ENCODE measurements at regions not wholly inside any gene's neighbourhood (a gene's known extent, or its start where the extent isn't known, plus 50 kb on each side); places are given as distances from the start of the nearest gene placed in this dataset.

DNA sequence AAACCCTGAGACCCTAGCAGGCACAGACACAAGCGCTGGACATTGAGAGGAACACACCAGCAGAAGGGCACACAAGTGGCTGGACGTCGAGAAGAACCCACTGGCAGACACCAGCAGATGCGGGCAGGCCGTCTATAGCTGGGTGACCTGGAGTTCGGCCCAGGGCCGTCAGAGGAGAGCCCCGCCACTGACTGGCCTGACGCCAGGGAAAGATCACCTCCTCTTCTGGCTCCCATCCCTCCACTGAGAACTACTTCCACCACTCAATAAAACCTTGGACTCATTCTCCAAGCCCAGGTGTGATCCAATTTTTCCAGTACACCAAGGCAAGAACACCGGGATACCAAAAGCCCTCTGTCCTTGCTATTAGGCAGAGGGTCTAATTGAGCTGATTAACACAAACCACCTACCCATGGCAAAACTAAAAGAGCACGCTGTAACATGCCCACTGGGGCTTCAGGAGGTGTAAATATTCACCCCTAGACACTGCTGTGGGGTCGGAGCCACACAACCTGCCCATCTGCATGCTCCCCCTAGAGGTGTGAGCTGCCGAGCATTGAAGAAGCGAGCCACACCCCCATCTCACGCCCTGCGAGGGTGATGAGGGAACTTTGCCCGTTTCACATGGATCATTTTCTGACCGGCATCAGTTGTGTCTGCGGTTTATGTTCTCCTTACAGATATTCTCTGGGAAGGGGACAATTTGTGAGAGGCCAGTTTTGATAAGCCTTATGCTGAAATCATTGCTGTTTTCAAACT is 104.8 kb downstream of the HLX start:
- DNase-seq: no peak

DNA sequence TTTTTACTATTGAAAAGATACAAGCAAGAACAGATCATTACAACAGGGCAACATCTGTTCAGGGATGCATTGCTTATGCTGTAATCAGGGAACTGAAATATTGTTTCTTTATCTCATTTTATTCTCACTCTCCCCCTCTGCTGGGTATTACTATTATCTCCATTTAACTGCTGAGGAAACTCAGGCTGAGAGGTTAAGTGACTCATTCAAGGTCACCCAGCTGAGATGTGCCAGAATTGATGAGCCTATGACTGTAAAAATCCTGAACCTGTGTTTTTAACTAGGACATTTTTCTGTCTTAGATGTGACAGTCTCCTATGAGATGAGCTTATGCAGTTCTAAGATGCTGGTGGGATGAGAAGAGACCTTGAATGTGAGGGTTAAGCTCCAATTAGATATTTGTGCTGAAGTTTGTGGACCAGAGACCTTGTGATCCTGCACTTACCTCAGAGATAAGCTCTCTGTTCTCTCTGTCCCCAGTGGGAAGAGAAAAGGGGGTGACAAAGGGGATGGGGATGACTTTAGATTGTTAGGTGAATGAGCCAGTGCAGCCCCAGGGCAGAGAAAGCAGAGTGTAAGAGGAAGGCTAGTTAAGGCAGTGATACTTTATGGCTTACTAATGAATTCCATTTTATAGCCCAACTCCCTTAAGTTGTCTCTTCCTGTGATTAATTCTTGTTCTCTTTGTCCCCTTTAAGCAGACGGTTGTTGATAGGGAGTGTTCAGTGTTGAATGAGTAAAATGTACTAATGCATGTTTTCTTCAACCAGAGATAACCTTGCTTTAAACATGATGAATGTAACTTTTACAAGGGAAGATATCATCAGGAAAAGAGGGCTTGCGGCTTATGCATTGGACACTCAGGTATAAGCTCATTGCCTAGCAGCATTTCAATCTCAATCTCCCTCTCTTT is 111.4 kb downstream of the HLX start:
- DNase-seq: no peak

DNA sequence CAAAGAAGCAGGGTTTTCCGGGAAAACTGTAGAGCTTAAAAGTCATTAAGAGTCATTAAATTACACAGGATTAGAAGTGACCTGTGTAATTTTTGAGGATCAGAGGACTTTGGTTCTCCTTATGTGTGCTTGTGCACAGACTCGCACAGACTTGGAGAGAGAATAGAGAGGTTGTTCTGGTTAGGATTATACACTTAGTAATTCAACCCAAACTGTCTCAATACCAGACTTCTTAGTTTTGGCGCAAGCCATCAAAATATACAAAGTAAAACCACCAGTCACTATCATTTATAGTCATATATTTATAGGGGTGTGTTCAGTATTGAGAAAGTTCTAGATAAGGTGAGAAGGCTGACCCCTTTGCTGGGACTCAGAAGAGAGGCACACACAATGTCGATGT is 112.3 kb downstream of the HLX start:
- DNase-seq: no peak

DNA sequence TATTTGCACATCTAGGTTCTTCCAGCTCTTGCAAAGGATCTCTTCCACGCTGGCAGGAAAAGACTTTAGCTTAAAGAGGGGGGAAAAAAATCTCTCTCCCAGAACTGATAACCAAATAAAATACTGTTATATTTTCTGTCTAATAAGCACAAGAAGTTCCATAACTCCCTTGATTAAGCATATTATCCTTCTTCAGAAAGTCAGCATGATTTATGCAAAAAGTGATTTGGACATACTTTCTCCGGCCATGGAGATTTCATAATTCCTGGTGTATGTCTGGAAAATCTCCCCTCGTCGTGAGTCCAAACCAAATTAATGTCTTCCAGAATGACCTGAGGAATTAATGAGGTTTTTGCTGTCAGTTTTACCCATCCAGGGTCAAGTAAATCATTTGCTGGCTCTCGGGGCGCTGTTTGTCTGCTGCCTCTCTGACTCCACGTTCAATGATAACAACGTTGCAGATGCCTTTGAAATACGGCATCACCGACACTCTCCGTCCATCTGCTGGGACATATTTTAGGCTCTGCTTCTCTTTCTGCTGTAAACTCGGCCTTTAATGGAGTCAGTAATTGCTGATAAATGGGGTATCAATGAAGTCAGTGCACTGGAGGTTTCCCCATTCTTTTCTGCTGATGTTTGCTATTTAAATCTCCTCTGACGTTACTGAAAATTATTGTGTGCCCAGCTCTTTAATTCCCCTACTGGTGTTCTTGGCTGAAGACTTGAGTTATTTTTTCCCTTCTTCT is 112.9 kb downstream of the HLX start:
- DNase-seq: no peak

DNA sequence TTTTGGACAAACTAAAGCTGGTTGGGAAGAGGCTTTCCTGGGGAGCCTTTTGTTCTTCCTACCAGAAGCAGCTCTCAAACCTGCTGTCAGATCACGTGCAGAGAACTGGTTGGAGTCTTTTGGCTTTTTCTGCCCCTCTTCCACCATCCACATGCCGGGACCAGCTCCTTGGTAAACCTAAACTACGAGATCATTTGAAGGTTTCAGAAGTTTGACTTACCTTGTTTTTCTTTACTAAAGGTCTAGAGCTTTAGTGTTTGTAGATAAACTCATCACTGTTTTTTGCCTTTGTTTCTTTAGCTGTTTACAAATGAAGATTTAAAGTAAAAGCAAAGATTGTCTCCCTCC is 113.4 kb downstream of the HLX start:
- no peak for DNase-seq

DNA sequence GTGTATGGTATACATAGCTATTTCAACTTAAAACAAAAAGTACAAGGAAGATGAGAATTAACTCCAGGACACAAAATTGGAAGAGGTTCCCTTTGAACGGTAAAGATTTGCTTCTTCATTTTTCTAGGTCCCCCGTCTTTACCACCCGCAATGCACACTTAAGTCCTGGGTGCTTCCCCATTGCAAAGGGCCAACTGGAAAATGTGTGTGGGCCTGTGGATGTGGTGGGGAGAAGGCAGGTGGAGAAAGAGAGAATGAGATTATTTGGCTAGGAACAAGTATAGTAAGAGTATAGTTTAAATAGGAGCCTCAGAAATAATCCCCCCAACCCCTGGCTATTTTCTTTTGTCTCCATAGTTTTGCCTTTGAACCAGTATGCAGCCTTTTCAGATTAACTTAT is 115.4 kb downstream of the HLX start:
- no peak for DNase-seq

DNA sequence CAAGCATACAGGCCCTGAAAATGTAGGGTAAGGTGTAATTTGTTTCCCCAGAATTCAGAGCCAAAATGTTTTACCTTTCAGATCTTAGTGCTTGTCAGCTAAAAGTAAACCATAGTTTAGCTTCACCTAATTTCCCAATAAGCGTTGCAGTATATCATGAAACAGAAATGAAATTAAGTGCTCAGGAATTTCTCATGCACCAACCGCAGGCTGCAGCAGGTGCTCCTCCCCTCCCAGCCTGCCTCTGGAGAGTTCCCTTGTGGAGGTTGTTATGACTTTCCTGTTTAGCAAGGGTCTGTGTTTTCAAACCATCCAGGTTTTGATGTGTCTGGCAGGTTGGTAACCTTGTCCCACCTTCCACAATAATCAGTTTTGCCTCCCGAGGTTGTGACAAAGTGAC is 118.5 kb downstream of the HLX start:
- DNase-seq: no peak

DNA sequence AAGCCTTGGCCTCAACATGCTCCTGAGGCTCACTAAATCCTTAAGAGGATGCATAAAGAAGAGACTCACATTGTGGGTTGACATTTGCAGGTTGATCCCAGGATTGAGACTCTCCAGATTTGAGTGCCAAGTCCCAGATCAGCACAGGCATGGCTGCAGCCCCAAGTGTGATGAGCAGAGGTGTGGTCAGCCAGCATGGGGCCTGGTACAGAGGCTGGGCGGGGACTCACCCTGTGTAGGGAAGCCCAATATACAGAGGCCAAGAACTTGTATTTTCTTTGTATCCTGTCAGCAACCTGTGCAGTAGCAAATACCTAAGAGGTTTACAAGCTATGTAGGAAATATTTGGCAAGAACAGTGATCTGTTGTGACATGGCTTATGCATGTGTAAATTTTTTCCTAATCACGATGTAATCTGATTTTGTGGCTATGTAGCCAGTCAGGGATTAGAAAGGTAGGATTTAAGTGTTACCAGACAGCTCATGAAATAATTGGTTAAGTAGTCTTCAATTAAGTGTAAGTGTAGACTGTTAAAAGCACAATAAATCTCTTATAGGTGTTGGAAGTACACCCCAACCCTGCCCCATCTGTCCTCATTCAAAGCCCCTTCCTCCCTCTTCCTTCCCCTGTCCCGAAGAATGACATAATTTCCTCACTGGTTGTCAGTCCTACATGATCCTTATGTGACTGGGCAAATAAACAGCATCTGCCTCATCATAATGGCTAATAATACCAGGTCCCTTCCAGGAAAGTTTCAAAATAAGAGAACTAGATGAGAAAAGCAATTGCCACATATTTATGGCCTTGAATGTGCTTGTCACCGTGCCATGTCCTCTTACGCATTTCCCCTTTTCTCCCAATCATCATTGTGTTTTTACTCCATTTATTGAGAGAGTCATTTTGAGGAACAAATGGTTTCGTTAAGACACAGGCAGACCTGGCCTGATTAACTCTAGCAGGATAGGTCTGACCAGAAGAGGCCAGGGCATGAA is 120.9 kb downstream of the HLX start:
- peak; percentile 47 for DNase-seq

DNA sequence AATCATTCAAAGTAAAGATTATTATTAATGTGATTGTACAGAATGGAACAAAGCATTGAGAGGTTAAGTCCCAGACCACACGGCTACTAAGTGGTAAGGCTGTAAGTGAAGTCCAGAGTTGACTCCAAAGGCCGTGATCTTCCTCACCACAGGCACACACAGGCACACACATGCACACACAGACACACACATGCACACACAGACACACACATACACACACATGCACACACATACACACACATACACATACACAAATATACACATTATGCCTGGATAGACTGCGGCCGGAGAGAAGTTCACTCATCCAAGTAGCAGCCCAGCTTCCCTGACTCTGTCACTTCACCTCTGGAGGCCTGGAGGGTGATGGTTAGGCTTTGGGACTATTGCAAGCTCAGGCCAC is 121.9 kb downstream of the HLX start:
- DNase-seq: no peak

DNA sequence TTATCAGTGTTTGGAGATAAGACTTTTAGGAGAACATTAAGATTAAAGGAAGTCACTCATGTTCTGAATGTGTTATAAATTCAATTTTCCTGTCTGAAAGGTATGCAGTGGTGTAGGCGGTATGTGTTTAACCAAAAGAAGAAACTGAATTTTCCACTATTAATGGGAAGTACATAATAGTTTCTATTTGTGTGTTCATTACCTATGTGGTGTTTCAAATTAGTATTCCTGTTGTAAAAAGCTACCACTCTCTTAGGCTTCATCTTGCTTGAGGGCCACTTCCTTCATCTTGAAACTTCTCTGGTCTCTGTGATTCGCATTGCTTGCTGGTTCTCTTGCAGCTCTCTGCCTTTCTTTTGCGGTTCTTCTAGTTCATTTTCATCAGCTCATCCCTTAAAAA is 123.4 kb downstream of the HLX start:
- no peak for DNase-seq

DNA sequence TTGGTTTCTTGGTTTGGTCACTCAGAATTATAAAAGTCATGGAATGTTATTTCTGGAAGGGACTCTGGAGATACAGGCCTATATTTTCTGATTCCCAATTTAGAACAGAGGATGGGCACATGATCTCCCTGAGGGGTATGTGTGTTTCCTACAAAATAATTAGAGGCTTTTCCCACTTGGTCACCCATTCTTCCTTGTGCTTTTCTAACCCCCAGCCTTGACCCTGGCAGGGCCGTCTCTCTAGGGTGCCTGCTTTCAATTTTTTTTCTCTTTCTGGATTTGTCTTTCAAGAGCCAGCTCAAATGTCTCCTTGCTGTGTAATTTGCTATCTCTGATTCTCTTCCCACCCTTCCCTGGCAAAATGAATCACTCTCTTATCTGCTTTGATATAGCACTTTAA is 131.9 kb downstream of the HLX start:
- no peak for DNase-seq

DNA sequence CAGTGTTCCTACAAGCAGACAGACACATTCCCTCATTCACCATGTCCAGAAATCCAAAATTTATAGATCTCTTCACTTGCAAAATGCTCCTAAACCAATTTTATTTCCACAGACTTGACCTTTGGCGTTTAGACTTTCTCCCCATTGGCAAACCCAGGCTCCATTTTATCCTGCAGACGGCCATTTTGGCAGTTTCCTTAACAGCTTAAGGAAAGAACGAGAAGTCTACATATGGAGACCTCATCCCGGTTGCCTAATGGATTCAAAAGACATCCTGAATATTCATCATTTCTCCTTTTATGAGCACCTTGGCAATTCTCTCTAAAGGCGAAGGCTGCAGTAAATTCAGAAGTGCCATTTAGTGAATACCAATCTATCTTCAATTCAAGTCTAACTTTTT is 132.9 kb downstream of the HLX start:
- DNase-seq: no peak

DNA sequence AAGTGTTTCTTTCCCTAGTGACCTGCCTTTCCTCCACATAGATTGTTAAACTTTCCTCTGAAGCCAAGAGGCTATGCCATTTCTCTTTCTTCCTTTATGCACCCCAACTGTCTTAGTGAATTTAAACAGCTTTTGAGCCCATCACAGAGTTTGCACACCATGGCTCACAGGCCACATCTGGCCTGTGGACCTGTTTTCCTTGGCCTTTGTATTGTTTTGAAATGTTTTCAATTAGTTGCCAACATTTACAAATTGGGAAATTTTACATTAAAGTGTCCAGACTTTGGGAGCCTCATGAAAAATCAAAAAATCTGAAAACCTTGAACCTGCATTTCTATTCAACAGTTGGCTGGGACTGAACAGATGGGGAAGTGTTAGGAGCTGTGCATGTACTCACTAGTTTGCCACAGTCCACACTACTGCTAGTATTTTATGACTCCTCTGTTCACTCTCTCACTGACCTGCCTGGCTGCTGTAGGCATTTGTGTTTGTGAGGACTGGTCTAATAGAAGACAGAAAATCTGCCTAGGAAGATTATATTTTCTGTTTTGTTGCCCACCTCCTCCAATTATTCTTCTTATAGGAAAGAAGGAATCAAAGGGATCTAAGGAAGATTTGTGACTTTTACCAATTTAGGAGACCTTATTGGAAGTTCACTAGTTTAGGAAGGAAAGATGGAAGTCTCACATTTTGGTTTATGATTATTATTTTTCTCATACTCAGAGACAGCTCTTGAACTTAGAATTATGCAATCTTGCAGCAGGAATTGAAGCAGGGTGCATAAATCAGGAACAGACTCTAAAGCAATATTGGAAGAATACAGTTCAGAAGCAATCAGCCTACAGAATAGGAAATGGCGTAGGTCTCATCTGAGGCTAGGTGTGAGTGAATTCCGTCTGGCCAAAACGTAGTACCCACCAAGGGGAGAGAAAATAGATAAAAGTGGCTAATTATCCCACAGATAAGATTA is 134.7 kb downstream of the HLX start:
- DNase-seq: no peak

DNA sequence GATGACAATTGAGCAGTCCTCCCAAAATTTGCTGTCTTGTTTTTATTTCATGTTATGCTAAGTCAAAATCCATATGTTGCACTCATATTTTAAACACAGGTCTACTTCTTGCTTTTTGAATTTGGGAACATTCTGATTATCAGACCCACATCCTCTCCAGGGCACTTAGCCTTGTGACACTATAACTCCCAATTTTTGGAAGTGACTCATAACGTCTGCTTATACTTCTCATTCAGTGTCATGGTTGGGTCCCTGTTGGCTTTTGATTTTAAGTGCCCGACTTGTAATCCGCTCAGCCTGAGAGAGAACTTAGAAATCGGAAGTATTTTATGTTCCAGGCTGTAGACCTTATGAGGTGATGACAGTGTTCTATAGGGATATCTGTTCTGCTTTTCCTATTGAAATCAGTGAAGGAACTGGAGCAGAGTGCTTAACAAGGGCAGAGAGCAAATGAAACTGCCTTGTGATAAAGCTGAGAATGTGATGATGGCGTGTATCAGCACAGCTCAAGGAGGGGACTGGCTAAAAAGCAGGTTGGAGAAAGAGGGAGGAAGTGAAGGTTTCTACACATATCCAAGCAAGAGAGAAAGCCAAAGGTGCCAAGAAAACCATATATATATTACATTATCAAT is 136.0 kb downstream of the HLX start:
- no peak for DNase-seq

DNA sequence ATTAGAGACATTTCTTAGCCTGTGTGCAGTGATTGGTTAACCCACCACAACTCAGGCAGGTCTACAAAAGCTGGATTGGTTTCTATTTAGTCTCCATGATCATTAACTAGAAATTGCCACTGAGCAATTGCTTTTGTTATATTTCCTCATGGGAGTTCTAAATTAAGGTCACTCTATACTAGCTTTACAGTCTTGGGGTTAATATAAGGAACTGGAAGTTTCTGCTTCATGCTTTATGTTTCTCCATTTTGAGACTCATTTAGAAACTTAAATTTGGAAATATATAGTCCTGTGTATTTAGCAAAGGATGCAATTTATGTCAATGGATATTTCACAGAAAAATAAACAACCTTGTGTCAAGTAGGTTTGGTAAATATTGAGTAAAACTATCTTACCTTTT is 137.5 kb downstream of the HLX start:
- no peak for DNase-seq

DNA sequence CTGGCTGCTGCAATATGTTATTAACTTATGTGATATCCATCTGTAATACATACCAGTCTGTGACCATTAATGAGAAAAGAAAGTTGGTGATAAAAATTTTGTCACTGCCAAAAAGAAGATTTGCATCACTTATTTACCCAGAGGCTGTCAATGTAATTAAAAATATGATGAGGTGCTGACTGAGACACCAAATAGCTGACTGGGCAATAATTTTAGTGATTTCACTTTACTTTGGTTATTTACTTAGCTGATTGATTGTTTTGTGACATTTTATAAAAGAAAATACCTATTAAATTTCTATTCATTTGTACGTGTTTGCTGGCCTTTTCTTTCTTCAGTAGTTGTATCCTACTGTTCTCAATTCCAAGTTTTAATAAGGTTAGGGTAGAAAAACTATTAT is 139.2 kb downstream of the HLX start:
- no peak for DNase-seq

DNA sequence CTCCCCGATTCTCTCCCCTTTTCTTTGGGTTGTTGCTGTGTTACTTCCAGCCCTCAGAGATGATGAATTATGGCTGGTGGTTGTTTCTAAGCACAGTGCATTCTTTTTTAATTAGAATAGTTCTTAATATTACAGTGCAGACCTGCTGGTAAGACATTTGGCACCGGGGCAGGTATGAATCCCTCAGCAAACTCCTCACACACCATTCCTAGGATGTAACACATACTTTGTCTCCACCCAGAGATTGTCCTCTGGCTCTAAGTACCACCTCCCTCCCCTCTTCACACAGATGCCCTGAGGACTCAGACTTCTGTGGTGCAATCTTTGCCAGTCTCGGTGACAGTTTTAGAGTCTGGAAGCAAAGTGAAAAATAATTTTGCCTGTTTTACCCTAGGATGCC is 143.1 kb downstream of the HLX start:
- no peak for DNase-seq

DNA sequence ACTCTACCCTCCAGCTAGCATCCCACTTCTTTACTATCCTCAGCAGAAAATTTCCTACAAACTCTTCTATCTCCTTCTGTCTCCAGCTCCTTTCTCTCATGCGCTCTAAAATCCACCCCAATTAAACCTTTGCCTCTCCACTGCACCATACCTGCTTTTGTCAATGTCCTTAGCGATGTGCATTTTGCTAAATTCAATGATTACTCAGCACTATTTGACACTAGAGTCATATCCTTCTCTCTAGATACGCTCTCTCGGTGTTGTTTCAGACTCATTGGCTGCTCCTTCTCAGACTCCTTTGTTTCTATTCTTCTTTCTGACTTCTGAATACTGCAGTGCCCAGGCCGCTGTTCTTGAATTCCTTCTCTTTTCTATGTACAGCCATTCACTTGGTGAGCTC is 144.2 kb downstream of the HLX start:
- no peak for DNase-seq

DNA sequence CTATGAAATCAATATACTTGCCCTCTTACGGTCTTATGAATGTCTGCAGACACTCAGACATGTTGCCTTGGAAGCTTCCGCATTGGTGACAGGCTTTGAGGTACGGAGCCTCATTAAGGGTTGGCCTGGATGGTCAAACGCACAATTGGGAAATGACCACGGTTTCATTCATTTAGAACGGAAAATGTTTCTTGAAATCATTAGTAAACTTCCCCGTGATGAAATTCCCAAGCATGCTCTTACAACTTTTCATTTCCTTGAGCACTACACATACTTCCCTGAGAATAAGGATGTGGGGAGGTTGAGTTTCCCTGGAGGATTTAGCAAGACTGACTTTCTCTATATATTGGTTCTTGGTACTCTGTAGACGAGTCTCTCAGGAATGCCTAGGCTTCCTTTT is 146.3 kb downstream of the HLX start:
- no peak for DNase-seq

DNA sequence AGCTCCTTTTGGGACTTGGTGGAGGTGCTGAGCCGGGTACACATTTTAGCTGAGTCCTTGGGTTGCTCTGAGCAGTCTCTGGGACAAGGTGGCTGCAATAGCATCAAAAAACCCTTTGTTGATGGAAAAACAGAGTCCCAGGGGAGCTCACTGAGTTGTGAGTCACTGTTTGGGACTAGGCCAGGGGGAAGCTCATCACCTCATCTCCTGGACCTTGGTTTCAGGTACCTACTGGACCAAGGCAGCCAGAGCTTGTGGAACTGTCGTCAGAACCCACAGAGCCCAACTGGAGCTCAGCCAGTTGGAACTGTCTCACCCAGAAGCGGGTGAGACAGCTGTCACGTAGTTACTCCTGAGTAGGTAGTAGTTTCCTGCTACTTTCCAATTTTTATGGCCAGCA is 146.7 kb downstream of the HLX start:
- peak; percentile 24 for DNase-seq
